Peyer's patch (tissue), 4 donors: ENCODE measurements at regions not wholly inside any gene's neighbourhood (a gene's known extent, or its start where the extent isn't known, plus 50 kb on each side); places are given as distances from the start of the nearest gene placed in this dataset.

Source experiments
- DNase-seq, 3 donors: peaks; one replicate each; pipeline ENCODE4 v3.0.0-alpha.2; 2017 to 2019
- H3K27ac ChIP-seq, 4 donors: fragments of 200-600 bp; sonication (generic); one replicate each; pipeline ENCODE4 v1.5.1; 2016 to 2019
- H3K27me3 ChIP-seq, 2 donors: fragments of 200-600 bp; sonication (generic); one replicate each; pipeline ENCODE4 v1.5.1; 2019
- H3K36me3 ChIP-seq, 3 donors: fragments of 200-600 bp; sonication (generic); one replicate each; pipeline ENCODE4 v1.5.1; 2016 to 2019
- H3K4me1 ChIP-seq, 4 donors: fragments of 200-600 bp; sonication (generic); one replicate each; pipeline ENCODE4 v1.5.1; 2016 to 2019
- H3K4me3 ChIP-seq, 4 donors: fragments of 200-600 bp; sonication (generic); 1 replicate in 3 of 4; 2 replicates in 1 of 4; pipeline ENCODE4 v1.5.1; 2016 to 2019; ENCODE audit warnings: mild to moderate bottlenecking in 1 of 4
- H3K9me3 ChIP-seq, 4 donors: fragments of 200-600 bp; sonication (generic); one replicate each; pipeline ENCODE4 v1.5.1; 2016 to 2019; ENCODE audit warnings: mild to moderate bottlenecking in 1 of 4
- POLR2A ChIP-seq, 2 donors: fragments of 450-650 bp; IDR thresholded peaks; one replicate each; pipeline ENCODE4 v1.5.1; 2017; ENCODE audit warnings: antibody characterized with exemption in 2 of 2, mild to moderate bottlenecking in 2 of 2, moderate library complexity in 2 of 2
- TF ChIP-seq, protein P1 (sequence below), 6 experiments: fragments of 450-650 bp in 4 of 6; fragments of 200-600 bp in 2 of 6; sonication (generic) in 1 of 6; IDR thresholded peaks; one replicate each; pipeline ENCODE4 v1.5.1; 2017 to 2019; ENCODE audit warnings: antibody characterized with exemption in 6 of 6, mild to moderate bottlenecking in 3 of 6, moderate library complexity in 1 of 6

DNA sequence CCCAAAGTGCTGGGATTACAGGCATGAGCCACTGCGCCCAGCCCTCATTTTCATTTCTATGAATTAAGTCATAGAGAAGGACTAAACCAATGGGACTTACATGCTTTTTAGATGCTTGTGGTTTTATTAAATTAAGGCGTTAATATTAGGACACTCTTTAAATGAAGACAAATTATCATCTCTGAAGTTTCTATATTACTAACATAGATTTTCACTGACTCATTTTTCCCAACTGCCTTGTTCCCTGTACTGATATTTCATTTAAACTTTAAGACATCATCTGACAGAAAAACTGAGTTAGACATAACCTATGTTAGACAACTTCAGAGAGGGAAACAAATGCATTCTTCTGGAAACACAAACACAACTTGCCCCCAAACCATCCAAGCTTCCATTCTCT lies 99.8 kb downstream of the BTG1 start:
- no peaks in the 10 kb centered on the region for H3K36me3 ChIP-seq
- TF ChIP-seq POLR2A (IDR thresholded peaks at IDR 0.05) = no peak
- no peak overlapping the region for H3K27ac ChIP-seq
- DNase-seq = no peak
- no peak overlapping the region for H3K4me3 ChIP-seq
- H3K4me1 ChIP-seq = no peaks in the 10 kb centered on the region
- H3K9me3 ChIP-seq = no peaks in the 10 kb centered on the region
- H3K27me3 ChIP-seq = no peaks in the 10 kb centered on the region

DNA sequence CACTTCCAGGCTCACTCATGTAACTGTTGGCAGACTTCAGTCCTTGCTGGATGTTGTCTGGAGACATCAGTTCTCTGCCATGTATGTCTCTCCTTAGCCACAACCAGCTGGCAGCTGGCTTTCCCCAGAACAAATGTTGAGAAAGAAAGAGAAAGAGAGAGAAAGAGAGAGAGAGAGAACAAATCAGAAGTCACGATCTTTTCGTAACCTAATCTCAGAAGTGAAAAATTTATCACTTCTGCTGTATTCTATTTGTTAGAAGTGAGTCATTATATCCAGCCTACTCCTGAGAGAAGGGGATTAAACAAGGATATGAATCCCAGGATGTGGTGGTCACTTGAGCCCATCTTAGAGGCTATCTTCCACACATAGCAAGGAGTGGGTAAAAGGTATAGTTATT lies 101.2 kb downstream of the BTG1 start:
- no peak for DNase-seq
- Histone ChIP-seq H3K4me3 (no peak overlapping the region), H3K27ac (no peak overlapping the region), H3K9me3 (no peaks in the 10 kb centered on the region), H3K27me3 (no peaks in the 10 kb centered on the region), H3K4me1 (no peaks in the 10 kb centered on the region), H3K36me3 (no peaks in the 10 kb centered on the region)
- TF ChIP-seq, protein P1, sequence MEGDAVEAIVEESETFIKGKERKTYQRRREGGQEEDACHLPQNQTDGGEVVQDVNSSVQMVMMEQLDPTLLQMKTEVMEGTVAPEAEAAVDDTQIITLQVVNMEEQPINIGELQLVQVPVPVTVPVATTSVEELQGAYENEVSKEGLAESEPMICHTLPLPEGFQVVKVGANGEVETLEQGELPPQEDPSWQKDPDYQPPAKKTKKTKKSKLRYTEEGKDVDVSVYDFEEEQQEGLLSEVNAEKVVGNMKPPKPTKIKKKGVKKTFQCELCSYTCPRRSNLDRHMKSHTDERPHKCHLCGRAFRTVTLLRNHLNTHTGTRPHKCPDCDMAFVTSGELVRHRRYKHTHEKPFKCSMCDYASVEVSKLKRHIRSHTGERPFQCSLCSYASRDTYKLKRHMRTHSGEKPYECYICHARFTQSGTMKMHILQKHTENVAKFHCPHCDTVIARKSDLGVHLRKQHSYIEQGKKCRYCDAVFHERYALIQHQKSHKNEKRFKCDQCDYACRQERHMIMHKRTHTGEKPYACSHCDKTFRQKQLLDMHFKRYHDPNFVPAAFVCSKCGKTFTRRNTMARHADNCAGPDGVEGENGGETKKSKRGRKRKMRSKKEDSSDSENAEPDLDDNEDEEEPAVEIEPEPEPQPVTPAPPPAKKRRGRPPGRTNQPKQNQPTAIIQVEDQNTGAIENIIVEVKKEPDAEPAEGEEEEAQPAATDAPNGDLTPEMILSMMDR (IDR thresholded peaks at IDR 0.05) = no peak
- TF ChIP-seq POLR2A (IDR thresholded peaks at IDR 0.05) = no peak

DNA sequence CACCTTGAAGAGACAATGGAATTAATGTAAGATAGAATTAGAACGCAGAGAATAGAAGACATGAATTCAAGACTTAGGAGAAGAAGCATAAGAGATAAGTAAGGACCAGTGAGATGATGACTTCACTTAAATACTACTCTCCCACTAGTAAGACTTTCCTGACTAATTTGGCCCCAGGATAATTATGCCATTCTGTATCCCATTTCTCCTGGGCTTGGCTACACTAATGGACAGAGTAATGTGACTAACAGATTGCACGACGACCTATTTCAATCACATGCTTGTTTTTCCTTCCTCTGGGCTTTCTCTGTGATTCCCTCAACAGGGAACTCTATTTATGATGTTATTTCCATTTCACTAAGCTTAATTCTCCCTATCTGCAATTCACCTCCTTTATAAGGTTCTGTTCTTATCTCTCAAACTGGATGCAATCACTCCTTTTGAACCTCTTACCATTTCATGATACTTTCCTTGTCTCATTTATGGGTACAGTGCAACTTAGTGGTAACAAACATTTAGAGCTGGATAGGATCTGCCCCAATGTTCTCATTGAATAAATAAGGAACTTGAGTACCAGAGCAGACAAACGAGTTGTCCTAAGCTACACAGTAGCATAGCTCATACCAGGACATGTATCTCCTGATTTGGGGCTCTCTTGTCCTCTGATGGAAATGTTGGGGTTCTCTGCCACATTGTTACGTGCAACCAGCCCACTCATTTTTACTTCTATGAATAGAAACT lies 102.7 kb downstream of the BTG1 start:
- no peaks in the 10 kb centered on the region for H3K27me3 ChIP-seq
- H3K36me3 ChIP-seq = no peaks in the 10 kb centered on the region
- TF ChIP-seq, protein P1 (IDR thresholded peaks at IDR 0.05) = no peak
- TF ChIP-seq POLR2A (IDR thresholded peaks at IDR 0.05) = no peak
- H3K4me1 ChIP-seq = no peaks in the 10 kb centered on the region
- no peaks in the 10 kb centered on the region for H3K9me3 ChIP-seq
- DNase-seq = no peak
- H3K27ac ChIP-seq = no peak overlapping the region
- no peak overlapping the region for H3K4me3 ChIP-seq

DNA sequence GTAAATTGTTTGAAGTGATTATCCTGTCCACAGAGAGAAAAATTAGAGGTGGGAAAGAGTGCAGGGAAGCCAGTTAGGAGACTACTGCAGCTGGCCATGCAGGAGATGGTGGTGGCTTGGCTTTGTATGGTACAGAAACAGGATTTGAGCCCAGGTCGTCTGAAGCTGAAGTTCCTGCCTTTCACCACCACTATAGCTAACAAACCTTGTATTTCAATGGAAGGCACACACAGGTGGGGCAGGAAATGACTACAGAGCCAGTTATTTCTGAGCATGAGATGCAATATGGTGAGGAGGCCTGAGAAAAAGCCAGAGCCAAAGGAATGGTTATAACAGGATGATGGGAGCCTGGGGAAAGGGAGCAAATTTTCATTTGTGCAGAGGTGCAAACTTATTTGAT lies 103.9 kb downstream of the BTG1 start:
- Histone ChIP-seq H3K9me3 (no peaks in the 10 kb centered on the region), H3K27ac (no peak overlapping the region), H3K4me1 (no peaks in the 10 kb centered on the region), H3K27me3 (no peaks in the 10 kb centered on the region), H3K4me3 (no peak overlapping the region), H3K36me3 (no peaks in the 10 kb centered on the region)
- TF ChIP-seq, protein P1 (IDR thresholded peaks at IDR 0.05) = peak in 1 of 6 experiments; percentile 3
- no peak for TF ChIP-seq POLR2A (IDR thresholded peaks at IDR 0.05)
- no peak for DNase-seq

DNA sequence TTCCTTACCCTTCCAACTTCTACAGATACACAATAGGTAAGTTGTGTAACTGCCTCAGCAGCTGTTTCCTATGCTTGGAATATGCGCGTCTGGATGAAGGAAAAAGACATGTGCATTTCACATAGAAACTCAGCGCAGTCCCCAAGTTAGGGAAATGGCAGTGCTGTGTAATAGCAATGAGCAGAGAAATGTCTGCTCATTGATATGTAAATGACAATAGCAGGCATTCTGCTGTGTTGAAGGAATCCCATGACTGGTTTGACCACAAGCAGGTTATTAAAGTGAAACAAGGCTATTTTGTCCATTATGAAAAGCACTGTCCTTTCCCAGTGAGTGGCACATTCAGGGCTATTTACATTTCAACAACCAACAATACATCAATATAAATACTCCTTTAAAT lies 106.6 kb downstream of the BTG1 start:
- no peaks in the 10 kb centered on the region for H3K27me3 ChIP-seq
- peaks cover 0 to 17% (median 10%) of the 10 kb centered on the region in 4 donors for H3K4me1 ChIP-seq
- H3K9me3 ChIP-seq = no peaks in the 10 kb centered on the region
- TF ChIP-seq POLR2A (IDR thresholded peaks at IDR 0.05) = no peak
- TF ChIP-seq, protein P1 (IDR thresholded peaks at IDR 0.05) = no peak
- H3K27ac ChIP-seq = no peak overlapping the region
- H3K4me3 ChIP-seq = no peak overlapping the region
- no peaks in the 10 kb centered on the region for H3K36me3 ChIP-seq
- no peak for DNase-seq

DNA sequence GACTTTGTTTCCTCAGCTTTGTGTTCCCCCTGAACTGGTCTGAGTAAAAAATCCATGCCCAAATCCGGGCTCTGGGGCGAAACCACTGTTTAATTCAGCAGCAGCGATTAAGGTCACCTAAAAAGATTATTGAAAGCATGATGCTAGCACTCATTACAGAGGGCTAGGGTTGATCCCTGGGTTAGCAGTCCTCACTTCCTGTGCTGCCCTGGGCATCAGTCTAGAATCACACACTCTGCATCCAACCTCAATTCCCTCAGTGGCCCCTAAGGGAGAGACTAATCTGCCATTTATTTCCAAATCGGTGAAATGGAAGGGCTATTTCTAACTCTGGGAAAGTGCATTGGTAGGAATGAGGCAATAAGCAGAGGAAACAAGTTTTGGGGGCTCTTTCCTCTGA lies 107.2 kb downstream of the BTG1 start:
- Histone ChIP-seq H3K4me3 (no peak overlapping the region), H3K4me1 (peaks cover 0 to 17% (median 11%) of the 10 kb centered on the region in 4 donors), H3K27me3 (no peaks in the 10 kb centered on the region), H3K27ac (no peak overlapping the region), H3K9me3 (no peaks in the 10 kb centered on the region), H3K36me3 (no peaks in the 10 kb centered on the region)
- TF ChIP-seq, protein P1 (IDR thresholded peaks at IDR 0.05) = no peak
- no peak for TF ChIP-seq POLR2A (IDR thresholded peaks at IDR 0.05)
- no peak for DNase-seq
